ENCODE measurements at regions not wholly inside any gene's neighbourhood (a gene's known extent, or its start where the extent isn't known, plus 50 kb on each side); places are given as distances from the start of the nearest gene placed in this dataset.

- POLR2A ChIA-PET, result no interaction called here
- no peaks in the 10 kb centered on the region for H3K9me3 ChIP-seq
- no peaks in the 10 kb centered on the region for H3F3A ChIP-seq (replicated peaks; ENCODE audit: insufficient read depth)
- CTCF ChIA-PET, result no interaction called here
- no peak for DNase-seq
- no peaks in the 10 kb centered on the region for H3K36me3 ChIP-seq (replicated peaks in 1 of 2; ENCODE audit: control insufficient read depth in 1 of 2, insufficient read depth in 2 of 2, low read length in 1 of 2)
- H3K27ac ChIP-seq (ENCODE audit: low read depth in 2 of 2, low read length in 1 of 2), result no peak overlapping the region
- no peak for TF ChIP-seq MAX (IDR thresholded peaks at IDR 0.05; ENCODE audit: low read depth)
- no peak for TF ChIP-seq RXRA (IDR thresholded peaks at IDR 0.05; ENCODE audit: borderline replicate concordance, low read depth)
- no peak for TF ChIP-seq SMC3 (IDR thresholded peaks at IDR 0.05; ENCODE audit: low read depth, low read length)
- 80% methylated on average over 1 of the region's 1 CpG for WGBS (ENCODE audit: low lambda C conversion rate)
- H3K4me3 ChIP-seq (ENCODE audit: low read depth in 2 of 2, low read length in 1 of 2), result no peak overlapping the region
- H2AFZ ChIP-seq (ENCODE audit: low read depth), result no peak overlapping the region
- H3K4me1 ChIP-seq (ENCODE audit: control insufficient read depth in 1 of 2, insufficient read depth in 2 of 2, low read depth in 1 of 2, low read length in 1 of 2), result no peaks in the 10 kb centered on the region; a peak in 1 of 4 replicates
- H3K27me3 ChIP-seq (ENCODE audit: insufficient read depth), result no peaks in the 10 kb centered on the region
- H3K9ac ChIP-seq, result no peak overlapping the region
- H3K9me2 ChIP-seq, result no peaks in the 10 kb centered on the region
- H4K20me1 ChIP-seq (ENCODE audit: insufficient read depth), result no peaks in the 10 kb centered on the region
- no peaks in the 10 kb centered on the region for H3K79me2 ChIP-seq (ENCODE audit: insufficient read depth)
- no peak overlapping the region for H3K4me2 ChIP-seq
Observed at GRCh38 chr2:230658577-230658876, 54.1 kb upstream of the CAB39 start.

GRCh38 chr2:230658877-230659652 is 53.6 kb upstream of the CAB39 start:
- Histone ChIP-seq H3K27ac (ENCODE audit: low read depth in 2 of 2, low read length in 1 of 2) (no peak overlapping the region), H4K20me1 (ENCODE audit: insufficient read depth) (no peaks in the 10 kb centered on the region), H3K4me3 (ENCODE audit: low read depth in 2 of 2, low read length in 1 of 2) (no peak overlapping the region), H3K9me3 (no peaks in the 10 kb centered on the region), H3K9me2 (no peaks in the 10 kb centered on the region), H3K4me1 (ENCODE audit: control insufficient read depth in 1 of 2, insufficient read depth in 2 of 2, low read depth in 1 of 2, low read length in 1 of 2) (no peaks in the 10 kb centered on the region; a peak in 1 of 4 replicates), H2AFZ (ENCODE audit: low read depth) (no peak overlapping the region), H3F3A (replicated peaks; ENCODE audit: insufficient read depth) (no peaks in the 10 kb centered on the region), H3K9ac (no peak overlapping the region), H3K36me3 (replicated peaks in 1 of 2; ENCODE audit: control insufficient read depth in 1 of 2, insufficient read depth in 2 of 2, low read length in 1 of 2) (no peaks in the 10 kb centered on the region), H3K27me3 (ENCODE audit: insufficient read depth) (no peaks in the 10 kb centered on the region), H3K79me2 (ENCODE audit: insufficient read depth) (no peaks in the 10 kb centered on the region), H3K4me2 (no peak overlapping the region)
- no peak for TF ChIP-seq TAF1 (IDR thresholded peaks at IDR 0.05; ENCODE audit: borderline replicate concordance, low read depth, low read length)
- TF ChIP-seq SIN3A (IDR thresholded peaks at IDR 0.05; ENCODE audit: borderline replicate concordance, low read depth, low read length), result no peak
- TF ChIP-seq GATA2 (CRISPR knock-in tag; IDR thresholded peaks at IDR 0.05), result no peak
- no peak for TF ChIP-seq POLR2AphosphoS5 (IDR thresholded peaks at IDR 0.05; ENCODE audit: low read depth, low read length)
- TF ChIP-seq MAX (IDR thresholded peaks at IDR 0.05; ENCODE audit: low read depth), result no peak
- TF ChIP-seq EZH2phosphoT487 (IDR thresholded peaks at IDR 0.05; ENCODE audit: borderline replicate concordance, low read depth), result no peak
- TF ChIP-seq PBX3 (IDR thresholded peaks at IDR 0.05), result no peak
- TF ChIP-seq RCOR1 (IDR thresholded peaks at IDR 0.05; ENCODE audit: low read length), result no peak
- no peak for TF ChIP-seq TEAD4 (IDR thresholded peaks at IDR 0.05; ENCODE audit: borderline replicate concordance, insufficient read depth)
- TF ChIP-seq FOXM1 (IDR thresholded peaks at IDR 0.05; ENCODE audit: low read depth), result no peak
- no peak for TF ChIP-seq YY1 (IDR thresholded peaks at IDR 0.05; ENCODE audit: low read depth)
- TF ChIP-seq RXRA (IDR thresholded peaks at IDR 0.05; ENCODE audit: borderline replicate concordance, low read depth), result no peak
- POLR2A ChIA-PET, result no interaction called here
- DNase-seq, result no peak
- 84% methylated on average over 9 of the region's 11 CpGs for WGBS (ENCODE audit: low lambda C conversion rate)
- CTCF ChIA-PET, result no interaction called here
